ENCODE measurements at regions not wholly inside any gene's neighbourhood (a gene's known extent, or its start where the extent isn't known, plus 50 kb on each side); places are given as distances from the start of the nearest gene placed in this dataset.

DNA sequence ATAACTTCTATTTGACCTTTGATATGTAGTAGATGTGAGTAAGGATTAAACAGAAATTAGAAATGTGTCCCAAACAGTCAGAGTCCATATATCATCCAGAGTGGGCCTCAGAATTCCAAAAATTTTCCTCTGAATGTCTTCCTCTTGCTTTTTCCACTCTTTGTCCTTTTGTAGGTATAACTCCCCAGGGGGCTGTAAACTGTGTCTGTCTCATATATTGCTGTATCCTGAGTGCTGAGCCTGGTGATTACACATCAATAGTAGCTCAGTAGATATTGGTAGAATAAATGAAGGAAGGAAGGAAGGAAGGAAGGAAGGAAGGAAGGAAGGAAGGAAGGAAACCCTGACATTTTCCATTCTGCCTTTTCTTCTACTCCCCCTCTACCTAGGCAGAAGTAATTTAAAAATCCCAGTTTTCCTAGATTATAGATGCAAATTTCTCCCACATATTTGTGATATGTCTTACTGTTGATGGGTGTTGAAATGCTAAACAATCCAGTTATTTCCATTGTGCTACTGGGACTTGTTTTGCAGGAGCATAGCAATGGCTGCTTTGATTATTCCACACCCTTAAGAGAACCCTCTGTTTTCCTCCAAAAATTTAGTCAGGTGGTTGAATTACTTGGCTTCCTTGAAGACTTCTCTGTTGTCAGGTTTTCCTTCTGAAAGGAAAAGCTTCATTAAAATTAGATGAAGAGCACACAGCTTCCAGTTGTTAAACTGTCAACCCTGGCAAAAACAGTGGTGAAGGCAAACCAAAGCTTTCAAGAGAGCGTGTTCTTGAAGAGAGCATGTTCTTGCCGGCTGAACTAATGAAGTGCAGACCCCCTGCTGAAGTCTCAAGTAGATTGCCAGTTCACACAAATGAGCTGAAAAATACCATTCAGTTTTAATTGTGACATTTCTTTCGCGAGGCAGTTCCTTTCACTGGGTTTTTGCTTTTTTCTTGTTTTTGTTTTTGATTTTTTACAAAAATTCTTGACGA, 147.8 kb downstream of the KCNE4 start:
- TF ChIP-seq, protein P1, sequence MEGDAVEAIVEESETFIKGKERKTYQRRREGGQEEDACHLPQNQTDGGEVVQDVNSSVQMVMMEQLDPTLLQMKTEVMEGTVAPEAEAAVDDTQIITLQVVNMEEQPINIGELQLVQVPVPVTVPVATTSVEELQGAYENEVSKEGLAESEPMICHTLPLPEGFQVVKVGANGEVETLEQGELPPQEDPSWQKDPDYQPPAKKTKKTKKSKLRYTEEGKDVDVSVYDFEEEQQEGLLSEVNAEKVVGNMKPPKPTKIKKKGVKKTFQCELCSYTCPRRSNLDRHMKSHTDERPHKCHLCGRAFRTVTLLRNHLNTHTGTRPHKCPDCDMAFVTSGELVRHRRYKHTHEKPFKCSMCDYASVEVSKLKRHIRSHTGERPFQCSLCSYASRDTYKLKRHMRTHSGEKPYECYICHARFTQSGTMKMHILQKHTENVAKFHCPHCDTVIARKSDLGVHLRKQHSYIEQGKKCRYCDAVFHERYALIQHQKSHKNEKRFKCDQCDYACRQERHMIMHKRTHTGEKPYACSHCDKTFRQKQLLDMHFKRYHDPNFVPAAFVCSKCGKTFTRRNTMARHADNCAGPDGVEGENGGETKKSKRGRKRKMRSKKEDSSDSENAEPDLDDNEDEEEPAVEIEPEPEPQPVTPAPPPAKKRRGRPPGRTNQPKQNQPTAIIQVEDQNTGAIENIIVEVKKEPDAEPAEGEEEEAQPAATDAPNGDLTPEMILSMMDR (IDR thresholded peaks at IDR 0.05 in 4 of 5, conservative IDR thresholded peaks at IDR 0.05 in 1 of 5), result no peak
- TF ChIP-seq POLR2A (IDR thresholded peaks at IDR 0.05), result no peak

Data from gastrocnemius medialis (tissue), 4 donors.